Psoas muscle (tissue), 7 donors: ENCODE measurements at regions not wholly inside any gene's neighbourhood (a gene's known extent, or its start where the extent isn't known, plus 50 kb on each side); places are given as distances from the start of the nearest gene placed in this dataset.
"Not testable (repeated sequence)": the region's sequence is repeated elsewhere in the genome, so short reads cannot be mapped to it uniquely, and the experiment has no call there.

Experiments used
- ATAC-seq, 4 donors: fragments of 200-7000 bp; cut with Tn5 transposase; one replicate each; pipeline ENCODE4 v1.9.1; 2020; ENCODE audit warnings: moderate library complexity in 3 of 4, mild to moderate bottlenecking in 2 of 4
- DNase-seq, 2 donors: peaks; one replicate each; pipeline ENCODE4 v3.0.0-alpha.2; 2020
- H3K27ac ChIP-seq: fragments of 200-600 bp; one replicate; pipeline ENCODE4 v1.8.0; 2022
- H3K27me3 ChIP-seq, 3 donors: fragments of 200-600 bp in 1 of 3; one replicate each; pipeline versions ENCODE4 v1.6.1 to v1.8.0; 2013 to 2022; ENCODE audit warnings: low read length in 2 of 3, mild to moderate bottlenecking in 2 of 3, moderate library complexity in 1 of 3; ENCODE audit not compliant: insufficient read depth in 3 of 3
- H3K36me3 ChIP-seq, 2 donors: fragments of 200-600 bp in 1 of 2; one replicate each; pipeline versions ENCODE4 v1.6.1 to v1.8.0; 2013 to 2022; ENCODE audit warnings: low read depth in 1 of 2, mild to moderate bottlenecking in 1 of 2, moderate library complexity in 1 of 2; ENCODE audit not compliant: insufficient read depth in 1 of 2
- H3K4me1 ChIP-seq: fragments of 200-600 bp; one replicate; pipeline ENCODE4 v1.8.0; 2022
- H3K4me3 ChIP-seq: fragments of 200-600 bp; one replicate; pipeline ENCODE4 v1.8.0; 2022; ENCODE audit warnings: mild to moderate bottlenecking
- H3K9me3 ChIP-seq: fragments of 200-600 bp; one replicate; pipeline ENCODE4 v1.8.0; 2022
- WGBS, 3 donors: extraction: QIAGEN DNeasy Blood & Tissue Kit; methylation state at CpG; one replicate each; pipeline versions ENCODE4 v1.1.6 to v1.1.7; 2013; 5-methylcytosine and 5-hydroxymethylcytosine counted together
- intact Hi-C, 2 donors: fragments of 100-400 bp; cut with DNase I; formaldehyde crosslinking; loops; one replicate each; pipeline versions ENCODE4 v1.11.0 to v1.14.2; 2022
- TF ChIP-seq, protein P1 (sequence below): fragments of 200-600 bp; IDR thresholded peaks from one replicate; pipeline ENCODE4 v1.8.0; 2022; ENCODE audit warnings: antibody characterized with exemption
- donor health status: healthy with polysubstance abuse.
- donor health status: DM: no; HTN: no; CAD: no; lungs with moderate emphysema.
- donor health status: Bipolar disorder and iron deficiency.
- donor health status: healthy.
- donor health status: DM: yes; HTN: yes; CAD: no.
- donor health status: DM: no; HTN: no; CAD: no.
- donor health status: DM: yes; HTN: yes; CAD: no.

- DNase-seq (no peak), ATAC-seq (no peak)
- Histone ChIP-seq H3K27me3 (peaks cover 0 to 6% (median 0%) of the 10 kb centered on the region in 3 donors), H3K9me3 (peaks cover 8% of the 10 kb centered on the region), H3K36me3 (no peaks in the 10 kb centered on the region), H3K4me3 (no peak overlapping the region), H3K27ac (no peak overlapping the region), H3K4me1 (no peaks in the 10 kb centered on the region)
- TF ChIP-seq, protein P1, sequence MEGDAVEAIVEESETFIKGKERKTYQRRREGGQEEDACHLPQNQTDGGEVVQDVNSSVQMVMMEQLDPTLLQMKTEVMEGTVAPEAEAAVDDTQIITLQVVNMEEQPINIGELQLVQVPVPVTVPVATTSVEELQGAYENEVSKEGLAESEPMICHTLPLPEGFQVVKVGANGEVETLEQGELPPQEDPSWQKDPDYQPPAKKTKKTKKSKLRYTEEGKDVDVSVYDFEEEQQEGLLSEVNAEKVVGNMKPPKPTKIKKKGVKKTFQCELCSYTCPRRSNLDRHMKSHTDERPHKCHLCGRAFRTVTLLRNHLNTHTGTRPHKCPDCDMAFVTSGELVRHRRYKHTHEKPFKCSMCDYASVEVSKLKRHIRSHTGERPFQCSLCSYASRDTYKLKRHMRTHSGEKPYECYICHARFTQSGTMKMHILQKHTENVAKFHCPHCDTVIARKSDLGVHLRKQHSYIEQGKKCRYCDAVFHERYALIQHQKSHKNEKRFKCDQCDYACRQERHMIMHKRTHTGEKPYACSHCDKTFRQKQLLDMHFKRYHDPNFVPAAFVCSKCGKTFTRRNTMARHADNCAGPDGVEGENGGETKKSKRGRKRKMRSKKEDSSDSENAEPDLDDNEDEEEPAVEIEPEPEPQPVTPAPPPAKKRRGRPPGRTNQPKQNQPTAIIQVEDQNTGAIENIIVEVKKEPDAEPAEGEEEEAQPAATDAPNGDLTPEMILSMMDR = no peak
- intact Hi-C loops = no loop called here
- 58 to 71% (median 60%) methylated on average over 9 of the region's 9 CpGs for WGBS, 3 donors
Observed at GRCh38 chr14:104405360-104406226, 174.0 kb upstream of the C14orf180 start.

- no peaks in the 10 kb centered on the region for H3K4me1 ChIP-seq
- no peak for ATAC-seq
- H3K27ac ChIP-seq = no peak overlapping the region
- H3K4me3 ChIP-seq = no peak overlapping the region
- DNase-seq = peak in 1 of 2 donors; percentile 14
- TF ChIP-seq, protein P1 = no peak
- WGBS, 3 donors = 80 to 93% (median 85%) methylated on average over 5 of the region's 5 CpGs
- peaks cover 8% of the 10 kb centered on the region for H3K9me3 ChIP-seq
- peaks cover 0 to 6% (median 0%) of the 10 kb centered on the region in 3 donors for H3K27me3 ChIP-seq
- no peaks in the 10 kb centered on the region for H3K36me3 ChIP-seq
- intact Hi-C loops = no loop called here
Observed at GRCh38 chr14:104406831-104407230, 172.7 kb upstream of the C14orf180 start.

DNA sequence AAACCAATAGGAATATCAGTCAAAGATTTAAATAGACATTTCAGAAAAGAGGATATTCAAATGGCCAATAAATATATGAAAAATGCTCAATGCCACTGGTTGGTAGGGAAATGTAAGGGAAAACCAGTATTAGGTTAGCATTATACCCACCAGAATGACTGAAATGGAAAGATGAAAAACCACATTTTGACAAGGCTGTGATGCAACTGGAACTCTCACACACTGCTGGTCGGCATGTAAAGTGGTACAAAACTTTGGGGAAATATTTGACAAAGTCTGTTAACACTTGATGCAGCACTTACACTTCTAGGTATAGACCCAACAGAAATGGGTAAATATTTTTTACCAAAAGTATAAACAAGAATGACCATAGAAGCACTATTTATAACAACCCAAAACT, 163.2 kb upstream of the C14orf180 start:
- ATAC-seq (no peak), DNase-seq (no peak)
- no peaks in the 10 kb centered on the region for H3K36me3 ChIP-seq
- TF ChIP-seq, protein P1 = no peak
- peaks cover 0 to 2% (median 0%) of the 10 kb centered on the region in 3 donors for H3K27me3 ChIP-seq
- H3K9me3 ChIP-seq = no peaks in the 10 kb centered on the region
- intact Hi-C loops = no loop called here
- H3K4me3 ChIP-seq = no peak overlapping the region
- no peak overlapping the region for H3K27ac ChIP-seq
- H3K4me1 ChIP-seq = no peaks in the 10 kb centered on the region
- 71 to 83% (median 81%) methylated on average over 1 of the region's 1 CpG for WGBS, 3 donors

DNA sequence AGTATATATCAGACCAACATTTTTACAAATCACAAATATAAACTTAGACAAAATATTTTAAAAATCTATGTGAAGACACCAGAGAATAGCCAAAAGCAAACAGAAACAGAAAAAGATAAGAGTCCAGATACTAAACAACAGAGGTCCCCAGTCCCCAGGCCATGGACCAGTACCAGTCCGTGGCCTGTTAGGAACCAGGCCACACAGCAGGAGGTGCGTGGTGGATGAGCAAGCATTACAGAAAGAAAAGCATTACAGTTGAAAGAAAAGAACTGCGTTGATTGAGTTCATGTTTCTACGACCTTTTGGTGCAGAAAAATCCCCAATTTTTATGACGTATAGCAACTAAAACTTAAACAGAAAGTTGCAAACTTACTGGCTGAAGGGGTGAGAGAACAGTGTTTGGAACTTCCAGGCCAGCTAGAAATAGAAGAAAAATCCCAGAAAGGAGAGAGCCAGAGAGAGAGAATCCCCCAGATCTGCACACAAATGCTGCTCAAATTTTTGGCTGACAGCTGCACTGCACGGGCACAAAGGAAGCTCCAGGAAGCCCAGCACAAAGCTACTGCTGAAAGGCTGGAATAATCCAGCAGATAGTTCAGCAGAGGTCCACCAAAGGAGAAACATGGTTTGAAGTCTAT, 159.6 kb upstream of the C14orf180 start:
- peaks cover 0 to 36% (median 7%) of the 10 kb centered on the region in 3 donors for H3K27me3 ChIP-seq
- H3K9me3 ChIP-seq = no peaks in the 10 kb centered on the region
- no peaks in the 10 kb centered on the region for H3K4me1 ChIP-seq
- ATAC-seq (no peak), DNase-seq (no peak)
- H3K36me3 ChIP-seq = no peaks in the 10 kb centered on the region
- 46 to 58% (median 50%) methylated on average over 6 of the region's 6 CpGs for WGBS, 3 donors
- H3K4me3 ChIP-seq = no peak overlapping the region
- no peak overlapping the region for H3K27ac ChIP-seq
- TF ChIP-seq, protein P1 = no peak
- intact Hi-C loops = no loop called here

DNA sequence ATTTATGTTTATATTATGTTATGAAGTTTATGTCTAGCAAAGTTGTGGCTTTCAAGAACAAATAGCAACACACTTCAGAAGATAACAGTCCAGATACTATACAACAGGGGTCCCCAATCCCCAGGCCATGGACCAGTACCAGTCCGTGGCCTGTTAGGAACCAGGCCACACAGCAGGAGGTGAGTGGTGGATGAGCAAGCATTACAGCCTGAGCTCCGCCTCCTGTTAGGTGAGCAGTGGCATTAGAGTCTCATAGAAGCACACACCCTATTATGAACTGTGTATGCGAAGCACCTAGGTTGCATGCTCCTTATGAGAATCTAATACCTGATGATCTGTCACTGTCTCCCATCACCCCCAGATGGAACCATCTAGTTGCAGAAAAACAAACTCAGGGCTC, 159.0 kb upstream of the C14orf180 start:
- 90 to 97% (median 91%) methylated on average over 3 of the region's 3 CpGs for WGBS, 3 donors
- intact Hi-C loops, DNase-seq, H3K4me1 ChIP-seq, H3K36me3 ChIP-seq, H3K9me3 ChIP-seq, H3K27ac ChIP-seq, ATAC-seq, H3K4me3 ChIP-seq: not testable (repeated sequence)
- peaks cover 0 to 42% (median 7%) of the 10 kb centered on the region in 3 donors for H3K27me3 ChIP-seq
